GM12891 (cell line): ENCODE measurements at regions not wholly inside any gene's neighbourhood (a gene's known extent, or its start where the extent isn't known, plus 50 kb on each side); places are given as distances from the start of the nearest gene placed in this dataset.

Experiments used
- POLR2A ChIP-seq: IDR thresholded peaks from 2 replicates; pipeline ENCODE4 v1.6.1; 2011; ENCODE audit warnings: low read depth, low read length, control low read depth
- POLR2AphosphoS5 ChIP-seq: IDR thresholded peaks from 2 replicates; pipeline ENCODE4 v1.6.1; 2011; ENCODE audit warnings: low read depth, low read length, control low read depth
- POU2F2 ChIP-seq: IDR thresholded peaks from 2 replicates; pipeline ENCODE4 v1.6.1; 2011; ENCODE audit warnings: low read depth, mild to moderate bottlenecking, control low read depth, low read length, moderate library complexity
- SPI1 ChIP-seq: IDR thresholded peaks from 2 replicates; pipeline ENCODE4 v1.6.1; 2011; ENCODE audit warnings: low read depth, low read length, control low read depth
- TAF1 ChIP-seq: IDR thresholded peaks from 2 replicates; pipeline ENCODE4 v1.6.1; 2011; ENCODE audit warnings: low read depth, low read length, control low read depth

- no peak for TF ChIP-seq POLR2AphosphoS5
- no peak for TF ChIP-seq POLR2A
- TF ChIP-seq SPI1, result no peak
- no peak for TF ChIP-seq TAF1
- TF ChIP-seq POU2F2, result no peak
These were observed 126.0 kb upstream of the HDAC4 start for GRCh38 chr2:239526666-239527415.
